Stomach (tissue), 8 donors: ENCODE measurements at regions not wholly inside any gene's neighbourhood (a gene's known extent, or its start where the extent isn't known, plus 50 kb on each side); places are given as distances from the start of the nearest gene placed in this dataset.

Experiments
- DNase-seq, 2 donors: peaks; one replicate each; pipeline versions ENCODE4 v3.0.0 to v3.0.0-alpha.2; 2013 to 2019
- H3K27ac ChIP-seq, 5 donors: fragments of 200-600 bp in 4 of 5; sonication (generic) in 4 of 5; one replicate each; pipeline ENCODE4 v1.5.1; 2013 to 2019; ENCODE audit warnings: mild to moderate bottlenecking in 1 of 5, moderate library complexity in 1 of 5
- H3K27me3 ChIP-seq, 3 donors: fragments of 200-600 bp; sonication (generic); one replicate each; pipeline ENCODE4 v1.5.1; 2017 to 2019; ENCODE audit warnings: mixed run types in 1 of 3
- H3K36me3 ChIP-seq, 4 donors: fragments of 200-600 bp; sonication (generic); 1 replicate in 3 of 4; 2 replicates in 1 of 4; pipeline ENCODE4 v1.5.1; 2016 to 2019
- H3K4me1 ChIP-seq, 4 donors: fragments of 200-600 bp; sonication (generic); one replicate each; pipeline ENCODE4 v1.5.1; 2016 to 2019
- H3K4me3 ChIP-seq, 4 donors: fragments of 200-600 bp; sonication (generic) in 3 of 4; one replicate each; pipeline ENCODE4 v1.5.1; 2016 to 2019; ENCODE audit warnings: mild to moderate bottlenecking in 1 of 4
- H3K9me3 ChIP-seq, 4 donors: fragments of 200-600 bp; sonication (generic); one replicate each; pipeline ENCODE4 v1.5.1; 2016 to 2019
- EP300 ChIP-seq: sonication (generic); formaldehyde crosslinking; IDR thresholded peaks from one replicate; pipeline ENCODE4 v1.6.1; 2017; ENCODE audit warnings: antibody characterized with exemption
- POLR2A ChIP-seq, 4 donors: fragments of 450-650 bp; IDR thresholded peaks; one replicate each; pipeline ENCODE4 v1.6.1; 2016; ENCODE audit warnings: antibody characterized with exemption in 4 of 4, control low read depth in 2 of 4, mild to moderate bottlenecking in 1 of 4, moderate library complexity in 1 of 4
- POLR2AphosphoS5 ChIP-seq, 3 donors: sonication (generic); formaldehyde crosslinking; IDR thresholded peaks; one replicate each; pipeline ENCODE4 v1.6.1; 2016; ENCODE audit warnings: antibody characterized with exemption in 3 of 3
- WGBS, 5 donors: extraction: QIAGEN DNeasy Blood & Tissue Kit in 3 of 5; methylation state at CpG; one replicate each; pipeline versions ENCODE4 v1.1.5 to v1.1.7; 2013 to 2018; 5-methylcytosine and 5-hydroxymethylcytosine counted together
- intact Hi-C: fragments of 100-400 bp; cut with DNase I; formaldehyde crosslinking; loops from one replicate; pipeline ENCODE4 v1.15.1; 2023; ENCODE audit warnings: low total_unique reads
- TF ChIP-seq, protein P1 (sequence below), 7 experiments: fragments of 450-650 bp in 4 of 7; fragments of 200-600 bp in 3 of 7; sonication (generic) in 3 of 7; IDR thresholded peaks; one replicate each; pipeline ENCODE4 v1.5.1; 2016 to 2019; ENCODE audit warnings: antibody characterized with exemption in 7 of 7, control low read depth in 2 of 7, mild to moderate bottlenecking in 1 of 7
- donor health status: healthy with polysubstance abuse.
- donor health status: Bipolar disorder and iron deficiency.
- donor health status: healthy.

DNA sequence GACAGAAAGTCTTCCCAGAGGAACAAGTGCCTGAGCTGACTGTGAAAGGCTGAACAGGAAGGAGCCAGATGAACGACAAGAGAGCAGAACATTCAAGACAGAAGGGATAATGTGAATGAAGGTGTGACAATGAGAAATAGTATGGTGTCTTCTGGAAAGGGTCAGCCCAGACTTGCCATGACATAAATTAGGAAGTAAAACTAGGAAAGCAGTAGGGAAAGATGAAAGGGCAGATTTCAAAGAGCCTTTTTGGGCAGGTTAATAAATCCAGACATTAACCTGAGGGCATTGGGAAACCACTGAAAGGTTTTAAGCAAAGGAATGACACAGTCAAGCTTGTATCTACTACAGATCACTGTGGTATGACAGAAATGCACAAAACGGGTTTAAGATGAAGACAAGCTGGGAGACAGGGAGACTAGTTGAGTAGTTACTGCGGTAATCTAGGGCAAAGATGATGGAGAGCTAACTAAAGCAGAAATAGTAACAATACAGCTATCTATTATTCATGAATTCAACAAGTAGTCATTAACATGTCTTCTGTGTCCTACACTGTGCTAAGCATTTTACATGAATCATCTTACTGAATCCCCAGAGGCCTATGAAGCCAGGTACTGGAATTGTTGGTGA is 580.9 kb upstream of the WWC1 start:
- Histone ChIP-seq H3K4me3 (no peak overlapping the region), H3K9me3 (no peaks in the 10 kb centered on the region), H3K27me3 (no peaks in the 10 kb centered on the region), H3K27ac (no peak overlapping the region), H3K4me1 (no peaks in the 10 kb centered on the region), H3K36me3 (no peaks in the 10 kb centered on the region)
- no peak for DNase-seq
- no peak for TF ChIP-seq EP300
- TF ChIP-seq POLR2A (IDR thresholded peaks at IDR 0.05): no peak
- no peak for TF ChIP-seq POLR2AphosphoS5 (IDR thresholded peaks at IDR 0.05)
- TF ChIP-seq, protein P1, sequence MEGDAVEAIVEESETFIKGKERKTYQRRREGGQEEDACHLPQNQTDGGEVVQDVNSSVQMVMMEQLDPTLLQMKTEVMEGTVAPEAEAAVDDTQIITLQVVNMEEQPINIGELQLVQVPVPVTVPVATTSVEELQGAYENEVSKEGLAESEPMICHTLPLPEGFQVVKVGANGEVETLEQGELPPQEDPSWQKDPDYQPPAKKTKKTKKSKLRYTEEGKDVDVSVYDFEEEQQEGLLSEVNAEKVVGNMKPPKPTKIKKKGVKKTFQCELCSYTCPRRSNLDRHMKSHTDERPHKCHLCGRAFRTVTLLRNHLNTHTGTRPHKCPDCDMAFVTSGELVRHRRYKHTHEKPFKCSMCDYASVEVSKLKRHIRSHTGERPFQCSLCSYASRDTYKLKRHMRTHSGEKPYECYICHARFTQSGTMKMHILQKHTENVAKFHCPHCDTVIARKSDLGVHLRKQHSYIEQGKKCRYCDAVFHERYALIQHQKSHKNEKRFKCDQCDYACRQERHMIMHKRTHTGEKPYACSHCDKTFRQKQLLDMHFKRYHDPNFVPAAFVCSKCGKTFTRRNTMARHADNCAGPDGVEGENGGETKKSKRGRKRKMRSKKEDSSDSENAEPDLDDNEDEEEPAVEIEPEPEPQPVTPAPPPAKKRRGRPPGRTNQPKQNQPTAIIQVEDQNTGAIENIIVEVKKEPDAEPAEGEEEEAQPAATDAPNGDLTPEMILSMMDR (IDR thresholded peaks at IDR 0.05): no peak
- intact Hi-C loops: no loop called here
- 58 to 68% (median 63%) methylated on average over 3 of the region's 3 CpGs for WGBS, 5 donors

DNA sequence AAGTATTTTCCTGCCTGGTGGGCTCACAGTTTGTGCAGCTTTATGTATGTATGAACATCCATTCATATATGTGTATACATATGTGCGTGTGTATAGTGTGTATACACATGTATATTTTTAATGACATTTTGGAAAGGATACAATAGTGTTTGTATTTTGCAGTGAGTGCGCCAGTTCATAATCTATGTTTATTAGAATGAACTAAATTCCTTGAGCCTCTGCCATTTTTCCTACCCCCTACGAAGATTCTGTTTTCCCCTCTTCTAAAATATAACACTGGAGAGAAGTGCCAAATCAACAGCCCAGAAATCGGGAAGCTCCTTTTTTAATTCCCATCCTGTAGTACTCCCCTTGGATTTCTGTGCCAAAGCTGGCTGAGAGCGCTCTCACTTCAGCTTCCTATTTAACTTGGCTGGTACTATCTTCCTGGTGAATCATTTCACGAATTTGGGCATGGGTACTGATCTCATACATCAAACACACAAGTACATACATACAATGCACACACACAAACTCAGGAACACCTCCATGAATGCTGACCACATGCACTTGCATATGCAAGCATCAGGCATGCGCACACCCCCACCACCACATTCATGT is 578.4 kb upstream of the WWC1 start:
- no peak overlapping the region for H3K27ac ChIP-seq
- TF ChIP-seq EP300 (no peak), POLR2AphosphoS5 (IDR thresholded peaks at IDR 0.05) (no peak), POLR2A (IDR thresholded peaks at IDR 0.05) (no peak)
- intact Hi-C loops: no loop called here
- H3K27me3 ChIP-seq: peaks cover 0 to 4% (median 0%) of the 10 kb centered on the region in 3 donors
- H3K36me3 ChIP-seq: no peaks in the 10 kb centered on the region
- no peaks in the 10 kb centered on the region for H3K9me3 ChIP-seq
- DNase-seq: no peak
- 66 to 78% (median 74%) methylated on average over 7 of the region's 7 CpGs for WGBS, 5 donors
- no peak overlapping the region for H3K4me3 ChIP-seq
- no peaks in the 10 kb centered on the region for H3K4me1 ChIP-seq

DNA sequence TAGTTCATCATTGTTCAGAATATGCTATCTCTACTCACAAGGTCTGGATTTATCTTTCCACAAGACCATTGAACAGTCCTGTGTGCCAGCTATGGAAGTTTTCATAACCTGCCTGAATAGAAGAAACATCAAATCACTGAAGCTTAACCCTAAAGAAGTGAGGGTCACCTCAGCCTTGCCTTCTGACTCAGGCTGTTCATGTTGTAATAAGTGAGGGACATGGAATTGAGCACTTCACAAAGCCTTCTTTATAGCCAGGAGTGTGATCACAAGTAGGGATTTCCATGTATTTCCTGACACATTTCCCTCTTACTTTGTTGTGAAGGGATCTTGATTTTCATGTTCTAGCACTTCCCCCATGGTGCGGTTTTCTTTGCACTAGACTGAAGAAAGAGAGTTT is 577.5 kb upstream of the WWC1 start:
- DNase-seq: no peak
- H3K27me3 ChIP-seq: peaks cover 0 to 4% (median 0%) of the 10 kb centered on the region in 3 donors
- no peak overlapping the region for H3K27ac ChIP-seq
- no peak for TF ChIP-seq POLR2AphosphoS5 (IDR thresholded peaks at IDR 0.05)
- no peak for TF ChIP-seq EP300
- TF ChIP-seq, protein P1 (IDR thresholded peaks at IDR 0.05): no peak
- TF ChIP-seq POLR2A (IDR thresholded peaks at IDR 0.05): no peak
- 75 to 93% (median 88%) methylated on average over 1 of the region's 1 CpG for WGBS, 5 donors
- H3K4me3 ChIP-seq: no peak overlapping the region
- no peaks in the 10 kb centered on the region for H3K4me1 ChIP-seq
- H3K36me3 ChIP-seq: no peaks in the 10 kb centered on the region
- H3K9me3 ChIP-seq: no peaks in the 10 kb centered on the region
- intact Hi-C loops: no loop called here

DNA sequence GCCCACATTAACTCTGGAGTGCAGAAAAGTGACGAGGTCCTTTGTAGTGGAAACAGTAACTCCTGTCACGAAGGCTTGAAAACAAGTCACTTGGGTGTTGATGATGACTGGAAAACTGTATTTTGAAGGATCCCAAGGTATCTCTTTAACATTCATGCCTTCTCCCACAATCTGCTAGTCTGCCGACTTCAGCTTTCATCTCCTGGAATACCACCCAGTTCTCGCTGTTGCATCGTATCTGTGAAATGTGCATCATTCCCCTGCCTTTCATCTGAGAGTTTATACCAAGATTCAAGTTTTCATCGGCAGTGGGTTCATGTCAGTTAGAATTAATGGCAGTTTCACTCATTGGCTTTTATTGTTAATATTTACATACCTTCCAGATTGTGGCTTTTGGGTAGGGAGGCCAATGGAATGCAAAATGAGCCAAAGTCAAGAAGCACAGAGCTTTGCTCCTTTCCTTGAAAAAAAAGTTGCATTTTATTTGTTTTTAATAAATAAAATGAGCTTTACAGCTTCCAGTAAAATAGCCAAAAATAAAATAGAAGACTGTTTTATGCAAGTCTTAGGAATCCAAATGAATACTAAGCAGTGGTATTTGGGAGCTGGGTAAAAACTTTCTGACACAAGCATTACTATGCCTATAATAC is 575.2 kb upstream of the WWC1 start:
- no peak overlapping the region for H3K27ac ChIP-seq
- H3K9me3 ChIP-seq: no peaks in the 10 kb centered on the region
- no peaks in the 10 kb centered on the region for H3K36me3 ChIP-seq
- no peak for TF ChIP-seq POLR2AphosphoS5 (IDR thresholded peaks at IDR 0.05)
- no peak for TF ChIP-seq POLR2A (IDR thresholded peaks at IDR 0.05)
- intact Hi-C loops: no loop called here
- peaks cover 0 to 4% (median 0%) of the 10 kb centered on the region in 3 donors for H3K27me3 ChIP-seq
- H3K4me3 ChIP-seq: no peak overlapping the region
- H3K4me1 ChIP-seq: no peaks in the 10 kb centered on the region
- DNase-seq: no peak
- WGBS, 5 donors: 55 to 72% (median 67%) methylated on average over 6 of the region's 6 CpGs

DNA sequence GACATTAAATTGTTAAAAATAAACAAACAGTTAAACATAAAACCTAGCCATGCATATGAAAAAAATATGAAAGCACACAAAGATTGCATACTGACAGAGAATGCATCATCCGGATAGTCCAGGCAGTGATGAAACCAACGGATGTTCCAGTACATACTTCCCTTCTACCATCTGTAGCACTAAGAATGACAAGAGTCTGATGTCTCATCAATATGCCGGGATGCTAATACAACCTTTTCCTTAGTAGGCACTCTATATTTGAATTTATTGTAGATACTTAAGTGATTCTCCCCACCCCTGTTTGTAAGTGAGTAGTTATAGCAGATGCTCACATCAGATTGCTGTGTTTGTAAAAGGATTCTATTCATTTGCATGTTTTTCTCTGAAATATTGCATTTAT is 571.2 kb upstream of the WWC1 start:
- Histone ChIP-seq H3K27ac (no peak overlapping the region), H3K27me3 (peaks cover 0 to 4% (median 0%) of the 10 kb centered on the region in 3 donors), H3K4me1 (peaks cover 0 to 5% (median 0%) of the 10 kb centered on the region in 4 donors), H3K4me3 (no peak overlapping the region), H3K36me3 (no peaks in the 10 kb centered on the region), H3K9me3 (no peaks in the 10 kb centered on the region)
- no peak for DNase-seq
- WGBS, 5 donors: 67 to 87% (median 80%) methylated on average over 3 of the region's 3 CpGs
- intact Hi-C loops: loop anchor here (5.0 to 10.0 kb wide), 2 partner anchors 325 to 497 kb away; no protein-coding TSS in a partner anchor
- TF ChIP-seq POLR2A (IDR thresholded peaks at IDR 0.05): no peak
- TF ChIP-seq POLR2AphosphoS5 (IDR thresholded peaks at IDR 0.05): no peak
- TF ChIP-seq EP300: no peak
